AG10803 (cell line): ENCODE measurements at regions not wholly inside any gene's neighbourhood (a gene's known extent, or its start where the extent isn't known, plus 50 kb on each side); places are given as distances from the start of the nearest gene placed in this dataset.

Experiments used
- DNase-seq: peaks from one replicate; pipeline ENCODE4 v3.0.0; 2010; ENCODE audit warnings: low read depth
- H3K4me3 ChIP-seq: 2 replicates; pipeline ENCODE4 v1.5.1; 2011; ENCODE audit warnings: mild to moderate bottlenecking, low read length, control low read depth
- CTCF ChIP-seq: conservative IDR thresholded peaks from 2 replicates; pipeline ENCODE4 v1.5.1; 2011; ENCODE audit warnings: mild to moderate bottlenecking, low read length, control low read depth, inconsistent platforms

DNA sequence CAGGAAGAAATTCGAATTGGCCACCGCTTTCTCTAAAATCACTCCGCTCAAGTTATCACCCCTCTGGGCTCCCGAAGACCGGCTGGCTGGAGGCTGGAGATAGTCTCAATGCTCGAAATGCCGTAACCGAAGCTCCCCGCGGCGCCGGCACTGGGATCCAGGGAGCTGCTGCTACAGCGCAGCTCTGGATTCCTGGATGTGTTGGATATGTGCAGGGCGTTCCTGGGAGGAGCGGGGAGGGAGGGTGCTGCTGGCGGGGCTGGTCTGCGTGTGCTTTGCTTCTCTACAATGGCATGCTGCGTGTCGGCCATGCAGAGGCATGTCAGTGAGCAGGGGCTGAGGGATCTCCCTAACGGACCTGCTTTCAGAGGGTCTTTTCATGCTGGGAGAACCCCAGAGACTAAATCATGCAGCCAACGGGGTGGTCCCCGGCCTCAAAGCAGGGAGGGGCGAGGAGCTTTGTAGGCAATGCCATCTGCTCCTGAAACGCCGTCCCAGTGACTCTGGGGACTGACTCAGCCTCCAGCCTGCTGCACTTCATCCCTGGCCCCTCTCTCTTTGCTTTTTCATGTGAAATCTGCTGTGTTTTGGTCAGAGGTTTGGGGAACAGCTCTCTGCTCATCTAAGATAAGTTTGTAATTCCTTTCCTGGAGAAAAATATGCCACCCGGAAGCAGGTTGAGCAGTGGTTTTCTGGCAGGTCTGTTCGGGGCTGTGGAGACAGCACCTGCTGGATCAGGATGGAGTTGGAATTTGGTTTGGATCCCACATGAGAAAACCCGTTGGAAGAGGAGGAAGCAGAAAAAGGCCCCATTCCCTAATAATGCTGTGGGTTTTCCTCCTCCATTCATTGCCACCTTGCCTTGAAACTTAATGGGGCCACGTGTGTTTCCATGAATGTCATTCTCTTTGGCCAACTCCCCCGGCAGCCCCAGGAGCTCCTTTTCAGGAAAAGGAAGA is 311.4 kb downstream of the SEC14L1 start:
- peak overlapping the region; percentile 54 for H3K4me3 ChIP-seq
- DNase-seq: peak; percentile 75
- TF ChIP-seq CTCF: no peak

- no peak for TF ChIP-seq CTCF
- DNase-seq: no peak
- H3K4me3 ChIP-seq: no peak overlapping the region
Measured at GRCh38 chr17:77453613-77454241, 313.0 kb downstream of the SEC14L1 start.

DNA sequence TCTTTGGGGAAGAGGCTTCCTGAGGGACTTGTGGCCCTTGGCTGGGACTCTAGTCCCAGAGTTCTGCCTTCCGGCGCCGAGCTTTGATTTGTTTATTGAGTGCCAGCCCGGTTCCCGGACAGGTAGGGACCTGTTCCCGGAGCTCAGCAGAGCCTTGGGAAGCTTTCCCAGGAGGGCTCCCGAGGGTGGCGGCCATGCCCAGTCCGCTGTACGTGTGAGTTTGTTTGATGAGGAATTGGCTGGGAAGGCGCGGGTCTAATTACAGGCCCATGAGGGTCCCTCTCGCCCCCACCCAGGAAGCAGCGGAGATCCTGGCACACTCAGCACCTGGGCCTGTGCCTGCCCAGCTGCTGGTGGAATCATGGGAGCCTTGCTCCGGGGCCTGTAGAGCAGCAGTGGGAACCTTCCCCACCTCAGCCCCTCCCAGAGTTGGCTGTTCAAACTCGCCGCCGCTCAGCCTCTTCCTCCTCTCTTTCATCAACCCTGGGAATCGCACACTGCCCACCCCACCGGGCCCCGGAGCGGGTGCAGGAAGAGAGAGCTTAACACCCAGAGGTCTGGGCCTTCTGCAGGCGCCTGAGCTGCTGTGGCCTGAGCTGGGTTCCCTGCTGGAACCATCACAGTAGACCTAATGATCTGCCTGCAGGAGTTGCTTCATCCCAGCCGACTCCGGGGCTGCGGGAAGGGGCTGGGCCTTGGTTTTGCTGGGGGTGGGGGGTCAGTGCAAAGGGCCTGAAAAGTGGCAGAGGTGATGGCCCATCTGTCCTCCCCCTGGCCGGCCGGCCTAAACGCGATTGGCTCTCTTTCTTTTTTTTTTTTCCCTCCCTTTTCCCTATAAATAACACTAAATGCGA is 313.7 kb downstream of the SEC14L1 start:
- no peak for TF ChIP-seq CTCF
- no peak overlapping the region for H3K4me3 ChIP-seq
- no peak for DNase-seq

DNA sequence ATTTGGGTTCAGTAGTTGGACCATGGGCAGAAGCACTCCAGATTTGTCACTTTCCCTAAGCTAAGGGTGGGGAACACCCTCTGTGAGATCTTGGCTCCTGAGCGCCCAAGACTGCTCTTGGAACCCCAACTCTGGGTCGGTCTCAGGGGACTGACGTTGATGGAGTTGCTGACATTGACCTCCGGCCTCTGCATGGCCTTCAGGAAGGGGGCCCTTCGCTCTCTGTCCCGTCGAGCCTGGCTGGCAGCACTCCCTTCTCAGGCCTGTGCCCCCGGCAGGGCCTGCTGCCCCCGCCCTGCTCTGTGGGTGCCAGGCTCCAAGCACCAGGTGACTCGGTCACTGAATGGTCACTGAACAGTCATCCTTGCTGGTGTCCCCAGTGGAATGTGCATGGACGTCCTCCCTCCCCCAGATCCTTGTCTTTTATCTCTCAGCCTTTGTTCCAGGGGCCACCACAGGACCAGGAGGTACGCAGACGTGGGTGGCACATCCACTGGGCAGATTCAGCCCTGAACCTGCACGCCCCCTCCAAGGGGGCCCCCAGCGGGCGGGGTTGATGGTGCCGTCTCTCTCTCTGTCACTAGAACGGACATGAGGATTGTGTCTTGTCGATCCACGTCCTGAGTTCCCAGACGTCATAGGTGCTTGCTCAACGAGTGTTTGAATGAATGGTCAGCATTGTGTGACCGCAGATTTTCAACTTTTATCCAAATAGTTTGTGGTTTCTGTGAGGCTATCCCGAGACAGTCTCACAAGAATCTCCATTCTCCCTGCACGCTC is 314.5 kb downstream of the SEC14L1 start:
- H3K4me3 ChIP-seq: no peak overlapping the region
- peak; percentile 47 for DNase-seq
- TF ChIP-seq CTCF: no peak

- TF ChIP-seq CTCF: no peak
- no peak overlapping the region for H3K4me3 ChIP-seq
- no peak for DNase-seq
Measured at GRCh38 chr17:77455891-77456260, 315.1 kb downstream of the SEC14L1 start.

GRCh38 chr17:77456271-77456950 is 315.6 kb downstream of the SEC14L1 start:
- TF ChIP-seq CTCF: no peak
- no peak for DNase-seq
- no peak overlapping the region for H3K4me3 ChIP-seq
